Esophagus muscularis mucosa (tissue), 4 donors: ENCODE measurements at regions not wholly inside any gene's neighbourhood (a gene's known extent, or its start where the extent isn't known, plus 50 kb on each side); places are given as distances from the start of the nearest gene placed in this dataset.

Source experiments
- DNase-seq: peaks from one replicate; pipeline ENCODE4 v3.0.0-alpha.2; 2017; ENCODE audit errors: extremely low spot score
- H3K27ac ChIP-seq, 4 donors: fragments of 200-600 bp; sonication (generic); replicated peaks in 1 of 4; 1 replicate in 3 of 4; 2 replicates in 1 of 4; pipeline ENCODE4 v1.5.1; 2016 to 2019; ENCODE audit warnings: mild to moderate bottlenecking in 1 of 4
- H3K27me3 ChIP-seq, 4 donors: fragments of 200-600 bp; sonication (generic); one replicate each; pipeline versions ENCODE4 v1.5.1 to v1.6.0; 2016 to 2019
- H3K36me3 ChIP-seq, 4 donors: fragments of 200-600 bp; sonication (generic); one replicate each; pipeline ENCODE4 v1.5.1; 2016 to 2019
- H3K4me1 ChIP-seq, 4 donors: fragments of 200-600 bp; sonication (generic); one replicate each; pipeline ENCODE4 v1.5.1; 2016 to 2019
- H3K4me3 ChIP-seq, 4 donors: fragments of 200-600 bp; sonication (generic); 1 replicate in 2 of 4; 2 replicates in 2 of 4; pipeline ENCODE4 v1.5.1; 2016 to 2019; ENCODE audit warnings: mild to moderate bottlenecking in 4 of 4, moderate library complexity in 1 of 4
- H3K9me3 ChIP-seq, 4 donors: fragments of 200-600 bp; sonication (generic); 1 replicate in 3 of 4; 2 replicates in 1 of 4; pipeline ENCODE4 v1.5.1; 2016 to 2019
- CTCF ChIP-seq, 3 experiments: fragments of 200-600 bp in 2 of 3; fragments of 450-650 bp in 1 of 3; sonication (generic) in 2 of 3; IDR thresholded peaks; one replicate each; pipeline ENCODE4 v1.5.1; 2017 to 2019; ENCODE audit warnings: antibody characterized with exemption in 3 of 3, mild to moderate bottlenecking in 2 of 3, moderate library complexity in 1 of 3
- EP300 ChIP-seq: sonication (generic); formaldehyde crosslinking; IDR thresholded peaks from one replicate; pipeline ENCODE4 v1.6.1; 2017; ENCODE audit warnings: antibody characterized with exemption
- POLR2A ChIP-seq: fragments of 450-650 bp; IDR thresholded peaks from one replicate; pipeline ENCODE4 v1.6.1; 2017; ENCODE audit warnings: antibody characterized with exemption, moderate library complexity, mild to moderate bottlenecking, low read depth
- POLR2AphosphoS5 ChIP-seq, 2 donors: sonication (generic); formaldehyde crosslinking; IDR thresholded peaks; one replicate each; pipeline ENCODE4 v1.6.1; 2017; ENCODE audit warnings: antibody characterized with exemption in 2 of 2
- whole genome bisulfite sequencing: methylation state at CpG from one replicate; pipeline ENCODE4 v1.1.5; 2018; 5-methylcytosine and 5-hydroxymethylcytosine counted together
- intact Hi-C: fragments of 100-400 bp; cut with DNase I; formaldehyde crosslinking; loops from one replicate; pipeline ENCODE4 v1.15.1; 2023

- no peaks in the 10 kb centered on the region for H3K36me3 ChIP-seq
- no peak overlapping the region for H3K4me3 ChIP-seq
- TF ChIP-seq POLR2AphosphoS5 (IDR thresholded peaks at IDR 0.05) (no peak), POLR2A (no peak), EP300 (no peak), CTCF (IDR thresholded peaks at IDR 0.05) (no peak)
- peaks cover 16 to 32% (median 26%) of the 10 kb centered on the region in 4 donors for H3K4me1 ChIP-seq
- intact Hi-C loops: no loop called here
- H3K27me3 ChIP-seq: no peaks in the 10 kb centered on the region
- DNase-seq: no peak
- H3K27ac ChIP-seq: no peak overlapping the region
- WGBS: 95% methylated on average over 7 of the region's 7 CpGs
- H3K9me3 ChIP-seq: no peaks in the 10 kb centered on the region
Observed at GRCh38 chr10:3524086-3524960, 260.7 kb downstream of the KLF6 start.

- peaks cover 8 to 25% (median 20%) of the 10 kb centered on the region in 4 donors for H3K4me1 ChIP-seq
- no peaks in the 10 kb centered on the region for H3K36me3 ChIP-seq
- no peak for DNase-seq
- H3K9me3 ChIP-seq: no peaks in the 10 kb centered on the region
- 97% methylated on average over 13 of the region's 13 CpGs for WGBS
- TF ChIP-seq EP300 (no peak), POLR2A (no peak), CTCF (IDR thresholded peaks at IDR 0.05) (no peak), POLR2AphosphoS5 (IDR thresholded peaks at IDR 0.05) (no peak)
- no peaks in the 10 kb centered on the region for H3K27me3 ChIP-seq
- intact Hi-C loops: no loop called here
- no peak overlapping the region for H3K27ac ChIP-seq
- no peak overlapping the region for H3K4me3 ChIP-seq
Observed at GRCh38 chr10:3523309-3524050, 261.5 kb downstream of the KLF6 start.

GRCh38 chr10:3516923-3517255 lies 268.1 kb downstream of the KLF6 start:
- Histone ChIP-seq H3K36me3 (no peaks in the 10 kb centered on the region), H3K27me3 (no peaks in the 10 kb centered on the region), H3K4me1 (peaks cover 0 to 5% (median 0%) of the 10 kb centered on the region in 4 donors), H3K4me3 (no peak overlapping the region), H3K9me3 (no peaks in the 10 kb centered on the region), H3K27ac (no peak overlapping the region)
- WGBS: 86% methylated on average over 12 of the region's 15 CpGs
- intact Hi-C loops: no loop called here
- DNase-seq: no peak
- TF ChIP-seq CTCF (IDR thresholded peaks at IDR 0.05): no peak
- TF ChIP-seq POLR2A: no peak
- no peak for TF ChIP-seq POLR2AphosphoS5 (IDR thresholded peaks at IDR 0.05)
- no peak for TF ChIP-seq EP300

GRCh38 chr10:3516234-3516922 lies 268.6 kb downstream of the KLF6 start:
- Histone ChIP-seq H3K36me3 (no peaks in the 10 kb centered on the region), H3K4me1 (peaks cover 0 to 5% (median 0%) of the 10 kb centered on the region in 4 donors), H3K27me3 (no peaks in the 10 kb centered on the region), H3K27ac (no peak overlapping the region), H3K4me3 (no peak overlapping the region), H3K9me3 (no peaks in the 10 kb centered on the region)
- intact Hi-C loops: no loop called here
- DNase-seq: no peak
- TF ChIP-seq POLR2A (no peak), CTCF (IDR thresholded peaks at IDR 0.05) (no peak)
- 82% methylated on average over 12 of the region's 14 CpGs for WGBS
